Activated gamma-delta T cell treated with anti-CD3 and anti-CD28 coated beads, Interleukin-2, amount 50 U/mL, for 16 hours (primary cell): ENCODE measurements at regions not wholly inside any gene's neighbourhood (a gene's known extent, or its start where the extent isn't known, plus 50 kb on each side); places are given as distances from the start of the nearest gene placed in this dataset.
"Not testable (repeated sequence)": the region's sequence is repeated elsewhere in the genome, so short reads cannot be mapped to it uniquely, and the experiment has no call there.

ENCODE experiments used
- DNase-seq: peaks from one replicate; pipeline ENCODE4 v3.0.0-alpha.2; 2020; ENCODE audit warnings: low read depth

GRCh38 chr2:111503844-111504570 is 380.0 kb downstream of the ANAPC1 start:
- DNase-seq: not testable (repeated sequence)

- not testable (repeated sequence) for DNase-seq
These were observed 379.4 kb downstream of the ANAPC1 start for GRCh38 chr2:111504571-111504942.

- DNase-seq: not testable (repeated sequence)
These were observed 378.7 kb downstream of the ANAPC1 start for GRCh38 chr2:111505267-111505666.

- DNase-seq: not testable (repeated sequence)
These were observed 377.1 kb downstream of the ANAPC1 start for GRCh38 chr2:111506936-111507335.

- not testable (repeated sequence) for DNase-seq
These were observed 374.6 kb downstream of the ANAPC1 start for GRCh38 chr2:111509225-111509869.

GRCh38 chr2:111510384-111510783 is 373.6 kb downstream of the ANAPC1 start:
- DNase-seq: not testable (repeated sequence)

GRCh38 chr2:111511062-111511461 is 372.9 kb downstream of the ANAPC1 start:
- DNase-seq: not testable (repeated sequence)

- DNase-seq: not testable (repeated sequence)
These were observed 371.6 kb downstream of the ANAPC1 start for GRCh38 chr2:111512378-111512777.

- DNase-seq: not testable (repeated sequence)
These were observed 369.9 kb downstream of the ANAPC1 start for GRCh38 chr2:111514138-111514537.

- not testable (repeated sequence) for DNase-seq
These were observed 366.8 kb downstream of the ANAPC1 start for GRCh38 chr2:111517050-111517720.

- DNase-seq: not testable (repeated sequence)
These were observed 366.3 kb downstream of the ANAPC1 start for GRCh38 chr2:111517721-111518053.

GRCh38 chr2:111519071-111519470 is 364.9 kb downstream of the ANAPC1 start:
- DNase-seq: no peak

GRCh38 chr2:111522231-111522768 is 361.7 kb downstream of the ANAPC1 start:
- DNase-seq: no peak

- DNase-seq: no peak
These were observed 361.0 kb downstream of the ANAPC1 start for GRCh38 chr2:111523009-111523408.

GRCh38 chr2:111525026-111525425 is 359.0 kb downstream of the ANAPC1 start:
- DNase-seq: not testable (repeated sequence)

- not testable (repeated sequence) for DNase-seq
These were observed 357.9 kb downstream of the ANAPC1 start for GRCh38 chr2:111526041-111526639.

- DNase-seq: not testable (repeated sequence)
These were observed 356.1 kb downstream of the ANAPC1 start for GRCh38 chr2:111527707-111528400.

- DNase-seq: not testable (repeated sequence)
These were observed 355.0 kb downstream of the ANAPC1 start for GRCh38 chr2:111529022-111529421.

- not testable (repeated sequence) for DNase-seq
These were observed 353.6 kb downstream of the ANAPC1 start for GRCh38 chr2:111530239-111530965.

- not testable (repeated sequence) for DNase-seq
These were observed 351.1 kb downstream of the ANAPC1 start for GRCh38 chr2:111532682-111533556.
